Naive thymus-derived CD4-positive, alpha-beta T cell (primary cell): ENCODE measurements at regions not wholly inside any gene's neighbourhood (a gene's known extent, or its start where the extent isn't known, plus 50 kb on each side); places are given as distances from the start of the nearest gene placed in this dataset.

Experiments
- ATAC-seq: fragments of 150-1000 bp; cut with Tn5 transposase; 2 replicates; pipeline ENCODE4 v1.10.0; 2021; ENCODE audit warnings: mild to moderate bottlenecking, moderate library complexity
- CTCF ChIA-PET: fragments of 350-600 bp; sonication (Branson Sonifier 250); formaldehyde crosslinking; loops from one replicate; lab custom pipeline; 2021; ENCODE audit warnings: antibody characterized with exemption; lab: Charles Lee
- POLR2A ChIA-PET: fragments of 350-600 bp; sonication (Branson Sonifier 250); formaldehyde crosslinking; loops from one replicate; lab custom pipeline; 2021; ENCODE audit warnings: antibody characterized with exemption, inconsistent platforms; lab: Charles Lee
- DNase-seq, 9 donors: peaks; one replicate each; pipeline versions ENCODE4 v3.0.0 to v3.0.0-alpha.2; 2020 to 2022; ENCODE audit warnings: mixed read lengths in 1 of 9
- H3K27ac ChIP-seq: one replicate; pipeline ENCODE4 v1.7.0; 2013; ENCODE audit warnings: mild to moderate bottlenecking, low read depth, low read length, moderate library complexity
- H3K27me3 ChIP-seq, 2 donors: one replicate each; pipeline ENCODE4 v1.7.0; 2013; ENCODE audit warnings: low read length in 2 of 2, mild to moderate bottlenecking in 2 of 2, moderate library complexity in 2 of 2; ENCODE audit not compliant: control insufficient read depth in 2 of 2, insufficient read depth in 2 of 2
- H3K36me3 ChIP-seq, 3 experiments: 1 replicate in 2 of 3; 2 replicates in 1 of 3; pipeline ENCODE4 v1.7.0; 2013; ENCODE audit warnings: low read length in 3 of 3, mild to moderate bottlenecking in 3 of 3, moderate library complexity in 1 of 3; ENCODE audit not compliant: insufficient read depth in 3 of 3, control insufficient read depth in 2 of 3
- H3K4me1 ChIP-seq, 2 donors: one replicate each; pipeline ENCODE4 v1.7.0; 2013; ENCODE audit warnings: low read length in 2 of 2, mild to moderate bottlenecking in 2 of 2, moderate library complexity in 1 of 2; ENCODE audit not compliant: control insufficient read depth in 2 of 2, insufficient read depth in 2 of 2
- H3K4me3 ChIP-seq: 2 replicates; pipeline ENCODE4 v1.7.0; 2013; ENCODE audit warnings: mild to moderate bottlenecking, low read length
- H3K9me3 ChIP-seq, 3 experiments: 1 replicate in 2 of 3; 2 replicates in 1 of 3; pipeline ENCODE4 v1.7.0; 2013; ENCODE audit warnings: low read length in 3 of 3; ENCODE audit not compliant: control insufficient read depth in 2 of 3
- H3K27ac Mint-ChIP-seq, 9 donors: one replicate each; pipeline ENCODE4 v1.8.0; 2020 to 2022; ENCODE audit warnings: mixed read lengths in 9 of 9, mild to moderate bottlenecking in 8 of 9, moderate library complexity in 5 of 9, inconsistent platforms in 2 of 9
- H3K27me3 Mint-ChIP-seq, 5 donors: one replicate each; pipeline ENCODE4 v1.8.0; 2021 to 2022; ENCODE audit warnings: mixed read lengths in 5 of 5, mild to moderate bottlenecking in 1 of 5
- H3K36me3 Mint-ChIP-seq, 5 donors: one replicate each; pipeline ENCODE4 v1.8.0; 2020 to 2022; ENCODE audit warnings: mixed read lengths in 5 of 5, mild to moderate bottlenecking in 3 of 5, inconsistent platforms in 1 of 5
- H3K4me1 Mint-ChIP-seq, 7 donors: one replicate each; pipeline ENCODE4 v1.8.0; 2020 to 2022; ENCODE audit warnings: mixed read lengths in 7 of 7, mild to moderate bottlenecking in 3 of 7, inconsistent platforms in 1 of 7
- H3K4me3 Mint-ChIP-seq, 10 donors: one replicate each; pipeline ENCODE4 v1.8.0; 2020 to 2022; ENCODE audit warnings: mild to moderate bottlenecking in 10 of 10, mixed read lengths in 10 of 10, moderate library complexity in 6 of 10, inconsistent platforms in 2 of 10
- H3K9me3 Mint-ChIP-seq, 11 donors: one replicate each; pipeline ENCODE4 v1.8.0; 2020 to 2022; ENCODE audit warnings: mixed read lengths in 11 of 11, mild to moderate bottlenecking in 4 of 11, inconsistent platforms in 1 of 11, moderate library complexity in 1 of 11
- intact Hi-C, 2 donors: fragments of 100-400 bp; cut with micrococcal nuclease; formaldehyde crosslinking; loops; one replicate each; pipeline ENCODE4 v1.15.1; 2023

GRCh38 chr3:73271-73670 lies 123.3 kb upstream of the CHL1 start:
- no peak overlapping the region for H3K27ac ChIP-seq
- POLR2A ChIA-PET: no interaction called here
- no peak for ATAC-seq
- intact Hi-C loops: no loop called here
- no peaks in the 10 kb centered on the region for H3K36me3 ChIP-seq
- Mint-ChIP-seq H3K4me1 (no peaks in the 10 kb centered on the region), H3K4me3 (no peak overlapping the region), H3K27me3 (peaks cover 0 to 24% (median 11%) of the 10 kb centered on the region in 5 donors), H3K9me3 (peaks cover 0 to 3% (median 0%) of the 10 kb centered on the region in 11 donors), H3K36me3 (no peaks in the 10 kb centered on the region), H3K27ac (no peak overlapping the region)
- H3K27me3 ChIP-seq: no peaks in the 10 kb centered on the region
- CTCF ChIA-PET: no interaction called here
- DNase-seq: no peak
- no peaks in the 10 kb centered on the region for H3K9me3 ChIP-seq
- H3K4me3 ChIP-seq: no peak overlapping the region
- no peaks in the 10 kb centered on the region for H3K4me1 ChIP-seq

GRCh38 chr3:74676-75243 lies 121.8 kb upstream of the CHL1 start:
- Histone ChIP-seq H3K36me3 (no peaks in the 10 kb centered on the region), H3K9me3 (no peaks in the 10 kb centered on the region), H3K4me3 (no peak overlapping the region), H3K4me1 (no peaks in the 10 kb centered on the region), H3K27me3 (no peaks in the 10 kb centered on the region), H3K27ac (no peak overlapping the region)
- DNase-seq (no peak), ATAC-seq (no peak)
- Mint-ChIP-seq H3K27ac (no peak overlapping the region), H3K9me3 (peaks cover 0 to 3% (median 0%) of the 10 kb centered on the region in 11 donors), H3K27me3 (peaks cover 0 to 21% (median 11%) of the 10 kb centered on the region in 5 donors), H3K4me3 (no peak overlapping the region), H3K4me1 (no peaks in the 10 kb centered on the region), H3K36me3 (no peaks in the 10 kb centered on the region)
- intact Hi-C loops: no loop called here
- CTCF ChIA-PET: no interaction called here
- POLR2A ChIA-PET: no interaction called here

- Mint-ChIP-seq H3K4me1 (no peaks in the 10 kb centered on the region), H3K4me3 (no peak overlapping the region), H3K27ac (no peak overlapping the region), H3K9me3 (peaks cover 0 to 3% (median 0%) of the 10 kb centered on the region in 11 donors), H3K27me3 (peaks cover 0 to 20% (median 11%) of the 10 kb centered on the region in 5 donors), H3K36me3 (no peaks in the 10 kb centered on the region)
- POLR2A ChIA-PET: no interaction called here
- no peaks in the 10 kb centered on the region for H3K4me1 ChIP-seq
- CTCF ChIA-PET: no interaction called here
- no peak overlapping the region for H3K4me3 ChIP-seq
- no peaks in the 10 kb centered on the region for H3K36me3 ChIP-seq
- DNase-seq (no peak), ATAC-seq (no peak)
- intact Hi-C loops: no loop called here
- no peaks in the 10 kb centered on the region for H3K9me3 ChIP-seq
- no peak overlapping the region for H3K27ac ChIP-seq
- no peaks in the 10 kb centered on the region for H3K27me3 ChIP-seq
Observed at GRCh38 chr3:75260-75659, 121.3 kb upstream of the CHL1 start.

GRCh38 chr3:79542-79941 lies 117.0 kb upstream of the CHL1 start:
- intact Hi-C loops: no loop called here
- Mint-ChIP-seq H3K4me3 (no peak overlapping the region), H3K27me3 (peaks cover 0 to 15% (median 12%) of the 10 kb centered on the region in 5 donors), H3K9me3 (peaks cover 0 to 9% (median 0%) of the 10 kb centered on the region in 11 donors), H3K4me1 (no peaks in the 10 kb centered on the region), H3K27ac (no peak overlapping the region), H3K36me3 (no peaks in the 10 kb centered on the region)
- no peak for DNase-seq
- Histone ChIP-seq H3K27ac (no peak overlapping the region), H3K27me3 (no peaks in the 10 kb centered on the region), H3K9me3 (no peaks in the 10 kb centered on the region), H3K4me3 (no peak overlapping the region), H3K36me3 (no peaks in the 10 kb centered on the region), H3K4me1 (no peaks in the 10 kb centered on the region)
- no peak for ATAC-seq
- CTCF ChIA-PET: no interaction called here
- POLR2A ChIA-PET: no interaction called here

- Histone ChIP-seq H3K27me3 (no peaks in the 10 kb centered on the region), H3K9me3 (no peaks in the 10 kb centered on the region), H3K4me3 (no peak overlapping the region), H3K36me3 (no peaks in the 10 kb centered on the region), H3K27ac (no peak overlapping the region), H3K4me1 (no peaks in the 10 kb centered on the region)
- CTCF ChIA-PET: no interaction called here
- peaks cover 0 to 9% (median 0%) of the 10 kb centered on the region in 11 donors for H3K9me3 Mint-ChIP-seq
- DNase-seq (no peak), ATAC-seq (no peak)
- POLR2A ChIA-PET: no interaction called here
- no peaks in the 10 kb centered on the region for H3K36me3 Mint-ChIP-seq
- intact Hi-C loops: no loop called here
- H3K27ac Mint-ChIP-seq: no peak overlapping the region
- no peak overlapping the region for H3K4me3 Mint-ChIP-seq
- H3K4me1 Mint-ChIP-seq: no peaks in the 10 kb centered on the region
- H3K27me3 Mint-ChIP-seq: peaks cover 0 to 21% (median 8%) of the 10 kb centered on the region in 5 donors
Observed at GRCh38 chr3:82508-82907, 114.1 kb upstream of the CHL1 start.

GRCh38 chr3:83096-83495 lies 113.5 kb upstream of the CHL1 start:
- H3K4me3 Mint-ChIP-seq: no peak overlapping the region
- no peak overlapping the region for H3K4me3 ChIP-seq
- no peak for DNase-seq
- peaks cover 0 to 24% (median 4%) of the 10 kb centered on the region in 5 donors for H3K27me3 Mint-ChIP-seq
- no peak overlapping the region for H3K27ac ChIP-seq
- no peak overlapping the region for H3K27ac Mint-ChIP-seq
- no peaks in the 10 kb centered on the region for H3K36me3 ChIP-seq
- CTCF ChIA-PET: no interaction called here
- H3K36me3 Mint-ChIP-seq: no peaks in the 10 kb centered on the region
- POLR2A ChIA-PET: no interaction called here
- no peaks in the 10 kb centered on the region for H3K4me1 Mint-ChIP-seq
- H3K9me3 ChIP-seq: no peaks in the 10 kb centered on the region
- H3K27me3 ChIP-seq: no peaks in the 10 kb centered on the region
- no peak for ATAC-seq
- intact Hi-C loops: no loop called here
- H3K9me3 Mint-ChIP-seq: peaks cover 0 to 9% (median 0%) of the 10 kb centered on the region in 11 donors
- no peaks in the 10 kb centered on the region for H3K4me1 ChIP-seq

- CTCF ChIA-PET: no interaction called here
- no peaks in the 10 kb centered on the region for H3K4me1 ChIP-seq
- H3K27me3 ChIP-seq: no peaks in the 10 kb centered on the region
- H3K27ac Mint-ChIP-seq: no peak overlapping the region
- H3K4me1 Mint-ChIP-seq: no peaks in the 10 kb centered on the region
- H3K27ac ChIP-seq: no peak overlapping the region
- H3K36me3 ChIP-seq: no peaks in the 10 kb centered on the region
- peaks cover 0 to 6% (median 0%) of the 10 kb centered on the region in 11 donors for H3K9me3 Mint-ChIP-seq
- DNase-seq (no peak), ATAC-seq (no peak)
- no peaks in the 10 kb centered on the region for H3K9me3 ChIP-seq
- no peak overlapping the region for H3K4me3 ChIP-seq
- no peak overlapping the region for H3K4me3 Mint-ChIP-seq
- POLR2A ChIA-PET: no interaction called here
- intact Hi-C loops: no loop called here
- no peaks in the 10 kb centered on the region for H3K36me3 Mint-ChIP-seq
- H3K27me3 Mint-ChIP-seq: peaks cover 0 to 30% (median 4%) of the 10 kb centered on the region in 5 donors
Observed at GRCh38 chr3:85180-85579, 111.4 kb upstream of the CHL1 start.
